Uterus (tissue), 3 donors: ENCODE measurements at regions not wholly inside any gene's neighbourhood (a gene's known extent, or its start where the extent isn't known, plus 50 kb on each side); places are given as distances from the start of the nearest gene placed in this dataset.

Source experiments
- DNase-seq, 2 donors: peaks; one replicate each; pipeline ENCODE4 v3.0.0-alpha.2; 2019 to 2020
- H3K27ac ChIP-seq, 2 donors: fragments of 200-600 bp; sonication (generic); 1 replicate in 1 of 2; 2 replicates in 1 of 2; pipeline ENCODE4 v1.5.1; 2016 to 2018
- H3K27me3 ChIP-seq, 2 donors: fragments of 200-600 bp; sonication (generic); one replicate each; pipeline ENCODE4 v1.5.1; 2018 to 2019; ENCODE audit warnings: control low read depth in 1 of 2
- H3K36me3 ChIP-seq, 2 donors: fragments of 200-600 bp; sonication (generic); one replicate each; pipeline ENCODE4 v1.5.1; 2019; ENCODE audit warnings: control low read depth in 1 of 2
- H3K4me1 ChIP-seq, 2 donors: fragments of 200-600 bp; sonication (generic); one replicate each; pipeline ENCODE4 v1.5.1; 2018 to 2019; ENCODE audit warnings: control low read depth in 1 of 2
- H3K4me3 ChIP-seq, 2 donors: fragments of 200-600 bp; sonication (generic); 1 replicate in 1 of 2; 2 replicates in 1 of 2; pipeline ENCODE4 v1.5.1; 2018 to 2019; ENCODE audit warnings: mild to moderate bottlenecking in 1 of 2
- H3K9me3 ChIP-seq, 2 donors: fragments of 200-600 bp; sonication (generic); one replicate each; pipeline ENCODE4 v1.5.1; 2019; ENCODE audit warnings: control low read depth in 1 of 2
- CTCF ChIP-seq, 4 experiments: fragments of 200-600 bp in 2 of 4; fragments of 450-650 bp in 2 of 4; sonication (generic) in 2 of 4; IDR thresholded peaks; one replicate each; pipeline ENCODE4 v1.5.1; 2016 to 2019; ENCODE audit warnings: antibody characterized with exemption in 4 of 4, mild to moderate bottlenecking in 2 of 4, moderate library complexity in 1 of 4
- POLR2A ChIP-seq, 2 donors: fragments of 450-650 bp; IDR thresholded peaks; one replicate each; pipeline ENCODE4 v1.6.1; 2016; ENCODE audit warnings: antibody characterized with exemption in 2 of 2, mild to moderate bottlenecking in 1 of 2, moderate library complexity in 1 of 2
- intact Hi-C: fragments of 100-400 bp; cut with DNase I; formaldehyde crosslinking; loops from one replicate; pipeline ENCODE4 v1.15.1; 2023; ENCODE audit warnings: low total_unique reads
- donor health status: DM: yes; HTN: yes; CAD: no.

- Histone ChIP-seq H3K36me3 (no peaks in the 10 kb centered on the region), H3K4me1 (no peaks in the 10 kb centered on the region), H3K4me3 (no peak overlapping the region), H3K27ac (no peak overlapping the region), H3K9me3 (no peaks in the 10 kb centered on the region), H3K27me3 (no peaks in the 10 kb centered on the region)
- intact Hi-C loops, result no loop called here
- no peak for DNase-seq
- TF ChIP-seq CTCF (IDR thresholded peaks at IDR 0.05), result no peak
- TF ChIP-seq POLR2A (IDR thresholded peaks at IDR 0.05), result no peak
These were observed 261.4 kb downstream of the GRIN2B start for GRCh38 chr12:13719986-13720385.

GRCh38 chr12:13718271-13718670 is 263.1 kb downstream of the GRIN2B start:
- no peaks in the 10 kb centered on the region for H3K36me3 ChIP-seq
- no peaks in the 10 kb centered on the region for H3K9me3 ChIP-seq
- no peaks in the 10 kb centered on the region for H3K27me3 ChIP-seq
- H3K4me1 ChIP-seq, result no peaks in the 10 kb centered on the region
- no peak for DNase-seq
- H3K27ac ChIP-seq, result no peak overlapping the region
- no peak overlapping the region for H3K4me3 ChIP-seq
- TF ChIP-seq CTCF (IDR thresholded peaks at IDR 0.05) (no peak), POLR2A (IDR thresholded peaks at IDR 0.05) (no peak)
- intact Hi-C loops, result no loop called here

GRCh38 chr12:13716119-13716518 is 265.3 kb downstream of the GRIN2B start:
- no peaks in the 10 kb centered on the region for H3K36me3 ChIP-seq
- no peak overlapping the region for H3K27ac ChIP-seq
- no peak for DNase-seq
- H3K27me3 ChIP-seq, result no peaks in the 10 kb centered on the region
- TF ChIP-seq CTCF (IDR thresholded peaks at IDR 0.05) (no peak), POLR2A (IDR thresholded peaks at IDR 0.05) (no peak)
- no peaks in the 10 kb centered on the region for H3K4me1 ChIP-seq
- intact Hi-C loops, result no loop called here
- no peak overlapping the region for H3K4me3 ChIP-seq
- no peaks in the 10 kb centered on the region for H3K9me3 ChIP-seq

GRCh38 chr12:13713556-13714410 is 267.6 kb downstream of the GRIN2B start:
- DNase-seq, result no peak
- TF ChIP-seq CTCF (IDR thresholded peaks at IDR 0.05), result no peak
- TF ChIP-seq POLR2A (IDR thresholded peaks at IDR 0.05), result no peak
- intact Hi-C loops, result no loop called here
- Histone ChIP-seq H3K4me3 (no peak overlapping the region), H3K4me1 (no peaks in the 10 kb centered on the region), H3K36me3 (no peaks in the 10 kb centered on the region), H3K27ac (no peak overlapping the region), H3K9me3 (no peaks in the 10 kb centered on the region), H3K27me3 (no peaks in the 10 kb centered on the region)

- Histone ChIP-seq H3K27me3 (no peaks in the 10 kb centered on the region), H3K9me3 (no peaks in the 10 kb centered on the region), H3K4me1 (no peaks in the 10 kb centered on the region), H3K4me3 (no peak overlapping the region), H3K36me3 (no peaks in the 10 kb centered on the region), H3K27ac (no peak overlapping the region)
- intact Hi-C loops, result no loop called here
- no peak for DNase-seq
- TF ChIP-seq POLR2A (IDR thresholded peaks at IDR 0.05) (no peak), CTCF (IDR thresholded peaks at IDR 0.05) (no peak)
These were observed 273.6 kb downstream of the GRIN2B start for GRCh38 chr12:13707829-13708228.
